CD4-positive, alpha-beta T cell (primary cell): ENCODE measurements at regions not wholly inside any gene's neighbourhood (a gene's known extent, or its start where the extent isn't known, plus 50 kb on each side); places are given as distances from the start of the nearest gene placed in this dataset.

Source experiments
- ATAC-seq: fragments of 200-7000 bp; cut with Tn5 transposase; one replicate; pipeline ENCODE4 v1.10.0; 2022; ENCODE audit warnings: mild to moderate bottlenecking; ENCODE audit not compliant: poor library complexity
- CTCF ChIA-PET: fragments of 350-600 bp; sonication (Branson Sonifier 250); formaldehyde crosslinking; loops from one replicate; lab custom pipeline; 2021; ENCODE audit warnings: antibody characterized with exemption, inconsistent platforms; lab: Charles Lee
- POLR2A ChIA-PET: fragments of 350-600 bp; sonication (Branson Sonifier 250); formaldehyde crosslinking; loops from one replicate; lab custom pipeline; 2021; ENCODE audit warnings: antibody characterized with exemption, inconsistent platforms; lab: Charles Lee
- DNase-seq, 14 experiments: peaks; one replicate each; pipeline ENCODE4 v3.0.0-alpha.2; 2013 to 2020; ENCODE audit warnings: mixed read lengths in 2 of 14
- H3K27ac ChIP-seq, 2 donors: one replicate each; pipeline versions ENCODE4 v1.5.1 to v1.7.0; 2013; ENCODE audit warnings: low read length in 2 of 2, low read depth in 1 of 2, mild to moderate bottlenecking in 1 of 2
- H3K27me3 ChIP-seq, 2 experiments: 1 replicate in 1 of 2; 2 replicates in 1 of 2; pipeline versions ENCODE4 v1.6.1 to v1.7.0; 2013; ENCODE audit warnings: low read length in 2 of 2, control low read depth in 1 of 2, mild to moderate bottlenecking in 1 of 2, moderate library complexity in 1 of 2; ENCODE audit not compliant: insufficient read depth in 2 of 2, control insufficient read depth in 1 of 2
- H3K36me3 ChIP-seq: one replicate; pipeline ENCODE4 v1.6.1; 2013; ENCODE audit warnings: low read length, control low read depth; ENCODE audit not compliant: insufficient read depth
- H3K4me1 ChIP-seq: one replicate; pipeline ENCODE4 v1.6.1; 2013; ENCODE audit warnings: low read length, control low read depth; ENCODE audit not compliant: insufficient read depth
- H3K4me3 ChIP-seq: one replicate; pipeline ENCODE4 v1.5.1; 2013; ENCODE audit warnings: mild to moderate bottlenecking, low read length, moderate library complexity
- H3K9me3 ChIP-seq, 2 experiments: 1 replicate in 1 of 2; 2 replicates in 1 of 2; pipeline versions ENCODE4 v1.6.1 to v1.7.0; 2013; ENCODE audit warnings: low read length in 2 of 2, mild to moderate bottlenecking in 2 of 2, control low read depth in 1 of 2, moderate library complexity in 1 of 2; ENCODE audit not compliant: control insufficient read depth in 1 of 2, insufficient read depth in 1 of 2
- H3K27ac Mint-ChIP-seq: one replicate; pipeline ENCODE4 v1.8.0; 2020; ENCODE audit warnings: mixed read lengths
- H3K27me3 Mint-ChIP-seq: one replicate; pipeline ENCODE4 v1.8.0; 2021; ENCODE audit warnings: mixed read lengths
- H3K36me3 Mint-ChIP-seq: one replicate; pipeline ENCODE4 v1.8.0; 2021; ENCODE audit warnings: low read depth, mixed read lengths
- H3K4me1 Mint-ChIP-seq: one replicate; pipeline ENCODE4 v1.8.0; 2021; ENCODE audit warnings: low read depth, mixed read lengths
- H3K4me3 Mint-ChIP-seq: one replicate; pipeline ENCODE4 v1.8.0; 2020; ENCODE audit warnings: mild to moderate bottlenecking, mixed read lengths
- H3K9me3 Mint-ChIP-seq: one replicate; pipeline ENCODE4 v1.8.0; 2020; ENCODE audit warnings: mixed read lengths
- intact Hi-C, 2 experiments: fragments of 100-400 bp; cut with DNase I in 1 of 2; cut with micrococcal nuclease in 1 of 2; formaldehyde crosslinking; loops; one replicate each; pipeline versions ENCODE4 v1.15.1 to v1.9.0; 2023 to 2025; cut with DNase I, micrococcal nuclease
- TF ChIP-seq, protein P1 (sequence below): fragments of 200-600 bp; IDR thresholded peaks from one replicate; pipeline ENCODE4 v1.8.0; 2022; ENCODE audit warnings: antibody characterized with exemption, mild to moderate bottlenecking

DNA sequence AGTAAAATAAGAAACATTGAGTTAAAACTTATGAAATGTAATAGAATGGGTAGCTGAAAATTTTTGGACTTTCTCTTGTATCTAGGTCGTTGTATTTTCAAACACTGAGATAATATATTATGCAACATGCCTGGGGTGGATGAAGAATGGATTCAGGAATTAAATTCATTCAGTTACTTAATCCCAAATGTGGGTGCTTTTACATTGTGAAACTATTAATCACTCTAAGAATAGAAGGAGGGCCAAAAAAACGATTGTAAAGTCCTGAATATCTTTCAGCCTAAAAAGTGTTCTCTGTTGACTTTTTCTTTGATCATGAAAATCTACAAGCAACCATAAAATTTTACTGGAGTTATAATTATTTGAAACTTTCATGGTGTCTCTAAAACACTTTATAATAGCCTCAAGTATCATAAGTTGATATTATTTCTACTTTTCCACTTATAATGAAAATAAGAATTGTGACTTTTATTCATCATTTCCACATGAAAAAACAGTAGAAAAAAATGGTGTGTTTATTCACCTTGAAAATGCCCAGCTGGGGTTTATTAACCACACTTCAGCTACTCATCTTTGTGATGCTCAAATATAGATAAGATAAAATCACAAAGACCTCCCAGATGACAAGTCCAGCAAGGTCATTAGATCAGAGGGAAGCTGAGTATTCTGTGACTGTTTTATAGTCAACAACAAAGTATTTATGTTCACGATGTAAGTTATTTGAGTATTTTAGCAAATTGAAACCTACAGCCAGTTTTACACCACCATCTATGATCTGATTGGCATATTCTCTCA is 619.9 kb upstream of the SOX9 start:
- H3K4me3 Mint-ChIP-seq: no peak overlapping the region
- Histone ChIP-seq H3K9me3 (peaks cover 0 to 5% of the 10 kb centered on the region in 2 experiments), H3K4me3 (no peak overlapping the region), H3K4me1 (no peaks in the 10 kb centered on the region), H3K36me3 (no peaks in the 10 kb centered on the region), H3K27me3 (no peaks in the 10 kb centered on the region), H3K27ac (no peak overlapping the region)
- DNase-seq: no peak
- no peaks in the 10 kb centered on the region for H3K36me3 Mint-ChIP-seq
- H3K4me1 Mint-ChIP-seq: no peaks in the 10 kb centered on the region
- no peaks in the 10 kb centered on the region for H3K27me3 Mint-ChIP-seq
- TF ChIP-seq, protein P1, sequence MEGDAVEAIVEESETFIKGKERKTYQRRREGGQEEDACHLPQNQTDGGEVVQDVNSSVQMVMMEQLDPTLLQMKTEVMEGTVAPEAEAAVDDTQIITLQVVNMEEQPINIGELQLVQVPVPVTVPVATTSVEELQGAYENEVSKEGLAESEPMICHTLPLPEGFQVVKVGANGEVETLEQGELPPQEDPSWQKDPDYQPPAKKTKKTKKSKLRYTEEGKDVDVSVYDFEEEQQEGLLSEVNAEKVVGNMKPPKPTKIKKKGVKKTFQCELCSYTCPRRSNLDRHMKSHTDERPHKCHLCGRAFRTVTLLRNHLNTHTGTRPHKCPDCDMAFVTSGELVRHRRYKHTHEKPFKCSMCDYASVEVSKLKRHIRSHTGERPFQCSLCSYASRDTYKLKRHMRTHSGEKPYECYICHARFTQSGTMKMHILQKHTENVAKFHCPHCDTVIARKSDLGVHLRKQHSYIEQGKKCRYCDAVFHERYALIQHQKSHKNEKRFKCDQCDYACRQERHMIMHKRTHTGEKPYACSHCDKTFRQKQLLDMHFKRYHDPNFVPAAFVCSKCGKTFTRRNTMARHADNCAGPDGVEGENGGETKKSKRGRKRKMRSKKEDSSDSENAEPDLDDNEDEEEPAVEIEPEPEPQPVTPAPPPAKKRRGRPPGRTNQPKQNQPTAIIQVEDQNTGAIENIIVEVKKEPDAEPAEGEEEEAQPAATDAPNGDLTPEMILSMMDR: no peak
- CTCF ChIA-PET: no interaction called here
- intact Hi-C loops: no loop called here
- no peak overlapping the region for H3K27ac Mint-ChIP-seq
- H3K9me3 Mint-ChIP-seq: no peaks in the 10 kb centered on the region
- ATAC-seq: no peak
- POLR2A ChIA-PET: no interaction called here

DNA sequence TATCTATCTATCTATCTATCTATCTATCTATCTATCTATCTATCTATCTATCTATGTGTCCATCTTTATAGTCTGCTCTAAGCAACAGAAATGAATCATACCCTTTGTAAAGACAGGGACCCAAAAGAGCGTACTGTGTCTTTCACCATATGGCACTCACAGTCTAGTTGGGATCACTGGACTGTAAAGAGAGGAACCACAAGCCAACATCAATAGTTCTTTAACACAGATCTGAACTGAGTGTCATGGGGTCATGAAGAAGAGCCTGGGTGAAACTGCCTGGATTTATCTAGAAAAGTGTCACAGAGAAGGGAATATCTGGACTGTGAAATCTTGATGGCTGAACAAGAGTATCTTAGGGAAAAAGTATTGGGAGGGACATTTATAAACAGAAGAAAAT is 619.1 kb upstream of the SOX9 start:
- ChIA-PET POLR2A (no interaction called here), CTCF (no interaction called here)
- TF ChIP-seq, protein P1: no peak
- H3K9me3 ChIP-seq: peaks cover 0 to 5% of the 10 kb centered on the region in 2 experiments
- no peaks in the 10 kb centered on the region for H3K27me3 Mint-ChIP-seq
- intact Hi-C loops: no loop called here
- no peaks in the 10 kb centered on the region for H3K4me1 Mint-ChIP-seq
- no peaks in the 10 kb centered on the region for H3K9me3 Mint-ChIP-seq
- H3K36me3 Mint-ChIP-seq: no peaks in the 10 kb centered on the region
- H3K4me1 ChIP-seq: no peaks in the 10 kb centered on the region
- H3K36me3 ChIP-seq: no peaks in the 10 kb centered on the region
- no peak overlapping the region for H3K4me3 Mint-ChIP-seq
- no peak for DNase-seq
- no peak overlapping the region for H3K27ac ChIP-seq
- no peaks in the 10 kb centered on the region for H3K27me3 ChIP-seq
- H3K4me3 ChIP-seq: no peak overlapping the region
- H3K27ac Mint-ChIP-seq: no peak overlapping the region
- ATAC-seq: no peak

DNA sequence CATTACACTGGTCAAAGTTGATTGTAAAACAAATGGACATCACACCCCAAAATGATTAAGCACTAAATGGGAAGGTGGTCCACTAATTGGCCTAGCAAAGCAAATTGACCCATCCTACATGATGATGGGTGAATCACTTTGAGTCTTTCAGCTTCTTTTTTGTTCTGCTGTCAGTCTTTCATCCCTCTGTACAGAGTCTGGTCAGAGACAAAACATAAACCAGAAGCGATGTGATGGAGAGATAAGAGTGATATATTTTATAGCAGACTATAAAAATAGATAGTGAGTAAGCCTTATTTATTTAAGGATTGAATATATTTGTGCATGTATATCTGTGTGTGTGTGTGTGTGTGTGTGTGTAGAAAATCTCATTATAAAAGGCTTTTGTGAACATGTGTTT is 618.4 kb upstream of the SOX9 start:
- no peaks in the 10 kb centered on the region for H3K9me3 Mint-ChIP-seq
- no peak for DNase-seq
- no peaks in the 10 kb centered on the region for H3K4me1 Mint-ChIP-seq
- H3K4me1 ChIP-seq: no peaks in the 10 kb centered on the region
- no peaks in the 10 kb centered on the region for H3K36me3 Mint-ChIP-seq
- H3K9me3 ChIP-seq: peaks cover 0 to 10% of the 10 kb centered on the region in 2 experiments
- H3K27ac Mint-ChIP-seq: no peak overlapping the region
- no peaks in the 10 kb centered on the region for H3K36me3 ChIP-seq
- H3K27me3 Mint-ChIP-seq: no peaks in the 10 kb centered on the region
- intact Hi-C loops: no loop called here
- no peaks in the 10 kb centered on the region for H3K27me3 ChIP-seq
- H3K4me3 Mint-ChIP-seq: no peak overlapping the region
- H3K4me3 ChIP-seq: no peak overlapping the region
- no peak for ATAC-seq
- CTCF ChIA-PET: no interaction called here
- POLR2A ChIA-PET: no interaction called here
- TF ChIP-seq, protein P1: no peak
- H3K27ac ChIP-seq: no peak overlapping the region
